Naive B cell (primary cell): ENCODE measurements at regions not wholly inside any gene's neighbourhood (a gene's known extent, or its start where the extent isn't known, plus 50 kb on each side); places are given as distances from the start of the nearest gene placed in this dataset.
A peak's percentile ranks its signal among the peaks of the same experiment; 100 is the strongest.
"Not testable (repeated sequence)": the region's sequence is repeated elsewhere in the genome, so short reads cannot be mapped to it uniquely, and the experiment has no call there.

Experiments
- ATAC-seq, 2 donors: fragments of 150-1000 bp; cut with Tn5 transposase; 2 replicates each; pipeline ENCODE4 v1.10.0; 2021; ENCODE audit warnings: low read depth in 2 of 2, mild to moderate bottlenecking in 2 of 2, moderate library complexity in 2 of 2
- DNase-seq: peaks from one replicate; pipeline ENCODE4 v3.0.0; 2022
- H3K27ac Mint-ChIP-seq, 6 donors: one replicate each; pipeline ENCODE4 v1.8.0; 2020 to 2022; ENCODE audit warnings: mild to moderate bottlenecking in 6 of 6, mixed read lengths in 6 of 6, moderate library complexity in 5 of 6, inconsistent platforms in 2 of 6
- H3K27me3 Mint-ChIP-seq, 3 donors: one replicate each; pipeline ENCODE4 v1.8.0; 2021 to 2022; ENCODE audit warnings: mixed read lengths in 3 of 3, mild to moderate bottlenecking in 1 of 3
- H3K36me3 Mint-ChIP-seq, 2 donors: one replicate each; pipeline ENCODE4 v1.8.0; 2020 to 2022; ENCODE audit warnings: mixed read lengths in 2 of 2, inconsistent platforms in 1 of 2, mild to moderate bottlenecking in 1 of 2
- H3K4me1 Mint-ChIP-seq, 3 donors: one replicate each; pipeline ENCODE4 v1.8.0; 2020 to 2022; ENCODE audit warnings: mixed read lengths in 3 of 3, inconsistent platforms in 1 of 3, mild to moderate bottlenecking in 1 of 3, moderate library complexity in 1 of 3
- H3K4me3 Mint-ChIP-seq, 8 donors: one replicate each; pipeline ENCODE4 v1.8.0; 2020 to 2022; ENCODE audit warnings: mild to moderate bottlenecking in 8 of 8, mixed read lengths in 8 of 8, moderate library complexity in 8 of 8, inconsistent platforms in 2 of 8
- H3K9me3 Mint-ChIP-seq, 7 donors: one replicate each; pipeline ENCODE4 v1.8.0; 2020 to 2022; ENCODE audit warnings: mixed read lengths in 7 of 7, mild to moderate bottlenecking in 5 of 7, inconsistent platforms in 2 of 7, moderate library complexity in 1 of 7

DNA sequence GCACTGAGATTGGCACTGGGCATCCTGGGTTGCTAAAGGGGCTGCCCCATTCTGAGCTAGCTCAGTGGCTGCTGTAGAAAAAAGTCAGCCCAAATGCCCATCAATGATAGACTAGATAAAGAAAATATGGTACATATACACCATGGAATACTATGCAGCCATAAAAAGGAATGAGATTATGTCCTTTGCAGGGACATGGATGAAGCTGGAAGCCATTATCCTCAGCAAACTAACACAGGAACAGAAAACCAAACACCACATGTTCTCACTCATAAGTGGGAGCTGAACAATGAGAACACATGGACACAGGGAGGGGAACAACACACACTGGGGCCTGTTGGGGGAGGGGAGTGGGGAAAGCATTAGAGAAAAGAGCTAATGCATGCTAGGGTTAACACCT, 185.3 kb upstream of the JUN start:
- Mint-ChIP-seq H3K4me1 (peaks cover 44 to 79% (median 60%) of the 10 kb centered on the region in 3 donors), H3K27ac (peak overlapping the region in 3 of 6 donors; percentile 95 to 100 (median 98)), H3K4me3 (peak overlapping the region in 3 of 8 donors; percentile 16 to 87 (median 75))
- not testable (repeated sequence) for H3K27me3 Mint-ChIP-seq, ATAC-seq, H3K9me3 Mint-ChIP-seq, H3K36me3 Mint-ChIP-seq, DNase-seq

DNA sequence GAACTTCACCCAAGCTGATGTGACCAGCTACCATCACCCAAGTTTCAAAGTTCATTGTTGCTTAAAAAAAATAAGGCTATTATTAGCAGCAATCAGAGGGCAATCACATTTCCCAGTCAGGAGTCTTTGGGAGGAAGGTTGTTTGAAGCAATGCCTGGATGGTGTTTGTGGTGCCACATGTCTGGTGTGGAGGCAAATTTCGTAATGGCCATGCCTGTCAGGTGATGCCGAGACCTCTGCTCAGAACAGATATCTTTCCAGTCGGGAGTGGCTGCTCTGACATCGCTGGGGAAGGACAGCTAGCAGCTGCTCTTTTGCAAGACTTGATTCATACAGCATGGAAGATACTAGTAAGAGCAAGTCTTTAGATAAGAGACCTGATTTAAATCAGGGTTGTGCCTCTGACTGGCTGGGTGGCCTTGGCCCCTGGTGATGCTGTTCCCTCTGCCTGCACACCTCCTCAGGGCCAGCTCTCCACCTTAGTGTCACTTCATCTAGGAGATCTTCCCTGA, 187.8 kb upstream of the JUN start:
- Mint-ChIP-seq H3K27ac (peak overlapping the region in 1 of 6 donors; percentile 5), H3K4me1 (peaks cover 23 to 63% (median 35%) of the 10 kb centered on the region in 3 donors), H3K27me3 (no peaks in the 10 kb centered on the region), H3K36me3 (no peaks in the 10 kb centered on the region), H3K9me3 (no peaks in the 10 kb centered on the region), H3K4me3 (no peak overlapping the region)
- no peak for ATAC-seq
- no peak for DNase-seq

DNA sequence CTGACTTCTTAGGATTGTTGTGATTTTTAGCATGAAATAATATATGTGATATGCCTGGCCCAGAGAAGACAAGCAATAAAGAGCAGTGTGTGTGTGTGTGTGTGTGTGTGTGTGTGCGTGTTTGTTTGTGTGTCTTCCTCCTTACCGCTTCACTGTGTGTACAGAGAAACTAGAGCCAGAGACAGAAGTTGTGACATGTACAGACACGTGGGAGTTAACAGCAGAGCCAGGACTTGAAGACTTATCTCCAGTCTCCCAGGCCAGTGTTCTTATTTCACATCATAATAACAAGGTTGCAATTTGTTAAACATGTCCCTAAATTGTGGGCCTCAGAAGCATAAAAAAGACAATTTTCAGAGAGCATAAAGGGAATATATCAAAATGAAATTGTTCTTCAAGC, 192.0 kb upstream of the JUN start:
- Mint-ChIP-seq H3K4me3 (no peak overlapping the region), H3K9me3 (no peaks in the 10 kb centered on the region), H3K36me3 (no peaks in the 10 kb centered on the region), H3K27me3 (no peaks in the 10 kb centered on the region), H3K27ac (no peak overlapping the region), H3K4me1 (peaks cover 25 to 49% (median 31%) of the 10 kb centered on the region in 3 donors)
- no peak for ATAC-seq
- DNase-seq = no peak

DNA sequence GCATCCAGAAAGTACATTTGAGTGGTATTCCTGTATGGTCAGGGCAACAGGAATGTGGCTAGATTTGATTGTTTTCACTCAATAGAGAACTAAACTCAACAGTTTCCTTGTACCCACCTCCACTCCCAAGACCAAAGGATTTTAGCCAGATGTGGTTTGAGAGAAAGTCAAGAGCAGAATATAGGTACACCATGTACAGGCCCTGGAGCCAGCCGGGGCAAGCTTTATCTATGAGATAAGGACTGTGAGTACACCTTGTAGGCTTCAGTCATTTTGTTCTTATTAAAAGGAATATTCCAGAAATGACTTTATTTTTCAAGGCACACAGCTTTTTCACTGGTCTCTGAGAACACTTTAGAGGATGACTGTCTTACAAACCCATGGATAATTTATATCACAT, 192.4 kb upstream of the JUN start:
- no peaks in the 10 kb centered on the region for H3K27me3 Mint-ChIP-seq
- no peak overlapping the region for H3K4me3 Mint-ChIP-seq
- H3K36me3 Mint-ChIP-seq = no peaks in the 10 kb centered on the region
- no peaks in the 10 kb centered on the region for H3K9me3 Mint-ChIP-seq
- no peak for DNase-seq
- H3K27ac Mint-ChIP-seq = peak overlapping the region in 1 of 6 donors; percentile 38
- no peak for ATAC-seq
- H3K4me1 Mint-ChIP-seq = peaks cover 25 to 47% (median 31%) of the 10 kb centered on the region in 3 donors

DNA sequence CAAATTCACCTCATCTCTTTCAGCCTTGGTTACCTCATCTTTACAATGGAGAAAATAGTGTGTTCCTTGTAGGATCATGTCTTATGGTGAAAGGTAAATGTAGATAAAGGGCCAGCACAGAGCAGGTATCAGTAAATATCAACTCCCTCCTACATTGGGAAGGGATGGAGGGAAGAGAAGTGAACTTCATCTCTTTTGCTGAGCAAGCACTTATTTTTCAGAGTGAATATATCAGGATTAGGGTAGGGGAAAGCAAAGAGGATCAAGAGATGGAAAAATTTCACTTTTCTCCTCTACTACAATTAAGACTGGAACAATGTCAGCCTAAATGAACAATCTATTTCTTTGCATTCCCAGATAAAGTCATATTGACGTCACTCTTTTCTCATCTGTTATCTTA, 193.8 kb upstream of the JUN start:
- Mint-ChIP-seq H3K4me1 (peaks cover 22 to 42% (median 25%) of the 10 kb centered on the region in 3 donors), H3K27me3 (no peaks in the 10 kb centered on the region), H3K27ac (no peak overlapping the region), H3K4me3 (no peak overlapping the region), H3K36me3 (no peaks in the 10 kb centered on the region), H3K9me3 (no peaks in the 10 kb centered on the region)
- ATAC-seq = no peak
- DNase-seq = no peak

DNA sequence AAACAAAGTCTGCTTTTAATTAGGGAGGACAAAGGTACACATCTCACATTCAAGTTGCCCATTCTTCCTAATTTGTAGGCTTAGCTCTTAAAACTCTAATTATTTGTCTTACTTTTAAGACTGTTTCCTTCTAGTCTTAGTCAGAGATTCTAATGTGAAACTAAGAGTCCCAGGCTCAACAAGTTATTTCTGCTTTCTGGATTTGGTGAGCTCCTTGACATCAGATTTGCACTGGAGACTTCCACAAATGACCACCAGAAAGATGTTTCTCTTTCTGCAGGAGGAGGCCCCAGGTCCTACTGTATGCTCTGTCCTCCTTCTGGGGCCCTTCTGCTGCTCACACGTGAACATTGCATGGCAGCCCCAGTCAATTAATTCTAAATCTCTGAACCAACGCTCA, 194.2 kb upstream of the JUN start:
- Mint-ChIP-seq H3K36me3 (no peaks in the 10 kb centered on the region), H3K9me3 (no peaks in the 10 kb centered on the region), H3K4me3 (no peak overlapping the region), H3K27ac (peak overlapping the region in 1 of 6 donors; percentile 14), H3K27me3 (no peaks in the 10 kb centered on the region), H3K4me1 (peaks cover 22 to 38% (median 22%) of the 10 kb centered on the region in 3 donors)
- DNase-seq = no peak
- ATAC-seq = no peak

DNA sequence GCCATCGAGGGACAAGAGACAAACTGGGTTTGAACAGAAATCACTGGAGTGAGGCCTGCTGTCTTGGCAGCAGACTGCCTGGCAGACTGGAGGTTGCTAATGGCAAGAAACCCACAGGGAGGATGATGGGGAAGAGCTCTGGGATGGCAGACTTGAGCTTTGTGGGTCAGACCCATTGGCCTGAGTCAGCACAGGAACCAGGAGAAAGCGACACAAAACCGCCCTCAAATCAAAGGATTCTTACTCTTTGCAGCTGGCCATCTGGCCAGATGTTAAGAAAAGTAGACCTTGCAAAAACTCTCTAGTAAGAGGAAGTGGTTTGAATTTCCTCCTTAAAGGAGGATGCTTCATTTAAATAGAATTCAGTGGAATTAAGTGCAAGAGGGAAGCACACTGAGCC, 195.2 kb upstream of the JUN start:
- DNase-seq (no peak), ATAC-seq (no peak)
- Mint-ChIP-seq H3K27ac (peak overlapping the region in 2 of 6 donors; percentile 39 to 60), H3K27me3 (no peaks in the 10 kb centered on the region), H3K4me3 (peak overlapping the region in 1 of 8 donors; percentile 63), H3K4me1 (peaks cover 19 to 36% (median 22%) of the 10 kb centered on the region in 3 donors), H3K9me3 (no peaks in the 10 kb centered on the region), H3K36me3 (no peaks in the 10 kb centered on the region)

DNA sequence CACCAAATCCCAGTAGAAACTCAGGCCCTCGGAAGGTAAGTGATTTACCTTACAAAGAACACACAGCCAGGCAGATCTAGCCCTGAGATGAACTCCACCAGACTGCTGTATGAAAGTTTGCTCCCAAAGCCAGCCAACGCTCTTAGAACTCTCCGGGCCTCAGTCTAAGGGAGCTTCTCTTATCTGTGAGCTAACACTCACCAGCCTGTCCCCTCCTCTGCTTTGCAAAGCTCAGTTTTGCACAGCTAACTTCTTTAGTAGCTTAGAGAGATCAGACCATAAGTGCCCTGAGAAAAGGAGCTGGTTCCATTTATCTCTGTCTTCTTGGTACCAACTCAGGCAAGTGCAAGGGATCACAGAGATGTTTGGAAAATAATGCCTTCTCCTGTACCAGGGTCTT, 195.8 kb upstream of the JUN start:
- DNase-seq (no peak), ATAC-seq (no peak)
- Mint-ChIP-seq H3K27ac (no peak overlapping the region), H3K4me1 (peaks cover 19 to 30% (median 22%) of the 10 kb centered on the region in 3 donors), H3K9me3 (no peaks in the 10 kb centered on the region), H3K36me3 (no peaks in the 10 kb centered on the region), H3K27me3 (no peaks in the 10 kb centered on the region), H3K4me3 (peak overlapping the region in 2 of 8 donors; percentile 42 to 63)

DNA sequence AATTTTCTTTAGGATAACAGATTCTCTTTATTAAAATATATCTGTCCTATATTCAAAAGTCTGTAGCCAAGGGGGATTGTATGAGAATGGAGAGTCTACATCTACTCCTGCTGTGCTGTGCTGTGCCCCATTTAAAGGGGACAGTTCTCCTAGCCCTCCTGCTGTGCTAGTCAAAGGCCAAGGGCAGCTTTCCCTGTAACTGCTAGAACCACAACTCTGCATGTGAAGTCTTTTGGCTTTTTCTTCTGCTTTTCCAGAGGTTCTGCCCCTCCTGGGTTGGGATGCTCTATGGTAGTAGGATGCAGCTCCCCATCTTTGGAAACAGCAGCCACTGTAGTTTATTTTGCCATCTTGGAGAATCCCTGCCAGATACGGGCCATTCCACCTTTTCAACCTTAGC, 197.5 kb upstream of the JUN start:
- Mint-ChIP-seq H3K36me3 (no peaks in the 10 kb centered on the region), H3K27ac (no peak overlapping the region), H3K4me3 (no peak overlapping the region), H3K27me3 (no peaks in the 10 kb centered on the region), H3K4me1 (peaks cover 23 to 26% (median 26%) of the 10 kb centered on the region in 3 donors), H3K9me3 (no peaks in the 10 kb centered on the region)
- ATAC-seq (no peak), DNase-seq (no peak)

DNA sequence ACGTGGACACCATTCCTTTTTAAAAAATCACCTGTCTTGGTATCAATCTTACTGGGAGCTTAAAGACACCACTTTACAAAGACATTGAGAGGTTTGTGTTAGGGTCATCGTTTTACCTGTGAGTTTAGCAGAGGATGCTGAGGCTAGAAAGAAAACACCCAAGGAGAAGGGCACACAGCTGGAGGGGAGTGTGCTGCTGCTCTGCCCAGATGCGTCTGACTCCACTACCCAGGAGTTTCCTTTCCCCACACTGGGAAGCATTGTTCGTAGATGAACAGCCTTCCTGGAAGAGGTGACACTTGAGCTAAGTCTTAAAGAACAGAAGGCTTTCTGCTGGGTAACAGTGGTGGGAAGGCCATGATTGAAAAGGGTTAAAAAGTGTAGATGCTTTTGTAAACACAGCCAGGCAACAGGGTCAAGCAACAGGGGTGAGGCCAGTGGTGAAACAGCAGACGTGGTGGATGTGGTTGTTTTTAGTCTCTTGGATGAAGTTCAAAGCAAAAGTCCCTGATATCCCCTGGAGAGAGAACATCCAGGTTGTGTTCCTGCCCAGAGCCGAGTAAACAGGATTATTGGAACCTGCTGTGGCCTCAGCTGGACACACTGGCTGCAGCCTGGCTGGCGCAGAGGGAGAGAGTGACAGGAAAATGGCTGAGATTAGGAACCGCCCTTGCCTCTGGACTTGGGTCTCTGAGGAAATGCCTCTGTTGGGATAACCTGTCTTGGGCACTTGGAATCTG, 198.6 kb upstream of the JUN start:
- no peak for ATAC-seq
- no peak overlapping the region for H3K4me3 Mint-ChIP-seq
- H3K27ac Mint-ChIP-seq = peak overlapping the region in 1 of 6 donors; percentile 28

DNA sequence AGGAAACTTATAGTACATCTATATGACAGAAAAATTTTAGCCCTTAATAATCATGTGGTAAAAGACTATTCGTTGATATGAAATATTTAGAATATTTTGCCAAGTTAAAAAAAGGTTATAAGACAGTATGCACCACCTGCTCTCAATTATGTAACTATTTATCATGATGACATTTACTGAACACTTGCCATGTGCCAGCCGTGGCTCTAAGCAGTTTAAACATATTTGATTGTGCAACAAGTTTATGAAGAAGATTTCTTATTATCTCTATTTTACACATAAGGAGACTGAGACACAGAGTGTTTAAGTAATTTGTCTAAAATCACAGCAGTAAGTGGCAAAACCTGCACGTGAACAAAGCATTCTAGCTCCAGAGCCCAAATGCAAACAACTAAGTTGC, 199.3 kb upstream of the JUN start:
- Mint-ChIP-seq H3K4me3 (no peak overlapping the region), H3K27ac (no peak overlapping the region), H3K27me3 (no peaks in the 10 kb centered on the region), H3K36me3 (no peaks in the 10 kb centered on the region), H3K9me3 (no peaks in the 10 kb centered on the region), H3K4me1 (peaks cover 32 to 37% (median 36%) of the 10 kb centered on the region in 3 donors)
- DNase-seq (no peak), ATAC-seq (no peak)

More for the DNA sequence above, 198.6 kb upstream of the JUN start:
- peaks cover 31 to 34% (median 33%) of the 10 kb centered on the region in 3 donors for H3K4me1 Mint-ChIP-seq
- no peaks in the 10 kb centered on the region for H3K36me3 Mint-ChIP-seq
- DNase-seq = no peak
- H3K9me3 Mint-ChIP-seq = no peaks in the 10 kb centered on the region
- no peaks in the 10 kb centered on the region for H3K27me3 Mint-ChIP-seq

DNA sequence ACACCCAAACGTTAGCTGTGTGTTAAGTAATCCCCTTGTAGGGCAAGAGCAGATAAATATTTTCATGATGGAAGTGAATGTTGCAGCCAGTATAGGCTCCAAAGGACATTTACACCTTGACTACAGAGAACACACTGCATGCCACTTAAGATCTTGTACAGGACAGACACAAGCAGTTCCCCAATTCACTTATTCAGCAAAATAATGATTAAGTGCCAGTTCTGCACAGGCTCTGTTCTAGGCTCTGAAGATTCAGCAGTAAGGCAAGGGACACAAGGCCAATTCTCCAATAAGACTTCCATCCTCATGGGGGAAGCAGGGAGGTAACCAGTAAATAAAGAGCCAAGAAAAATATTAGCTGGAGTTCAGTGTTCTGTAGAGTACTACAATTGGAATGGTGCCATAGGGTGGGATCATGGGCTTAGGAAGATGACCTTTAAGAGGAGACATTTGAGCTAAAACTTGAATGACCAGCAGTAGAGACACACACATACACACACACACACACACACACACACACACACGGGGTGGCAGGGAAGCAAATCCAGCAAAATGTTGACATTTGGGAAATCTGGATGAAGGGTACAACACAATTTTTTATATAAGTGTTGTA, 199.9 kb upstream of the JUN start:
- DNase-seq (no peak), ATAC-seq (no peak)
- Mint-ChIP-seq H3K4me1 (peaks cover 29 to 35% (median 33%) of the 10 kb centered on the region in 3 donors), H3K4me3 (no peak overlapping the region), H3K36me3 (no peaks in the 10 kb centered on the region), H3K27me3 (no peaks in the 10 kb centered on the region), H3K9me3 (peaks cover 0 to 1% (median 0%) of the 10 kb centered on the region in 7 donors), H3K27ac (no peak overlapping the region)

DNA sequence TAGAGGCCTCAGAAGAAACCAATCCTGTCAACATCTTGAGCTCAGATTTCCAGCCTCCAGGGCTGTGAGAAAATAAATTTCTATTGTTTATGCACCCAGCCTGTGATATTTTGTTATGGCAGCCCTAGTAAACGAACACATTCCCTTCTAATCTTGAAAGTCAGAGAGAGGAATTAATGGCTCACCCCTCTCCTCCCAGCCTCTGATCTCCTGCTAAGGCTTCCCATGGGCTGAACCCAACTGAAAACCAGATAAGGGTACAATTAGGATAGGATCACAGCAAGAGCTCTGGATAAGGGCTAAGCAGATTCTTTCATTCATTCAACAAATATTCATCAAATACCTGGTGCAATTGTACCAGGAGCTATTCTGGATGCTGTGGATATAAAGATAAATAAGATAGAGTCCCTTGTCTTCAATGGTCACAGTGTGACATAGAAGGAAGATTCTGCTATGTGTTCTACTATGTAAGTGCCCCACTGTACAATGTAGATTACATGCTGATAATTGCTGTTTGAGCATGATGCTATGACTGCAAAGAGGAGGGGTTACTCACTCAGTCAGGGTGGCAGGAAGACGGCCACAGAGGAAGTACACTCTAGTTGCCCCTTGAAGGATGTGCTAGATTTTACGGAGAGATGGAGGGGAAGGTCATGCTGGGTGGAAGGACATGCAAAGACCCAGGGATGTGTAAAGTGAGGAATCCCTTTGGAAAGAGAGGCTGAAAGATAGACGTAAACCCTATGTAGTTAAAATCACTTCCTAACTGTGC, 203.3 kb upstream of the JUN start:
- Mint-ChIP-seq H3K27me3 (no peaks in the 10 kb centered on the region), H3K4me3 (peak overlapping the region in 5 of 8 donors; percentile 0 to 65 (median 42)), H3K4me1 (peaks cover 33 to 34% (median 33%) of the 10 kb centered on the region in 3 donors), H3K9me3 (peaks cover 0 to 4% (median 0%) of the 10 kb centered on the region in 7 donors), H3K36me3 (no peaks in the 10 kb centered on the region), H3K27ac (peak overlapping the region; percentile 19 to 83 (median 52))
- ATAC-seq (peak; percentile 73 to 91), DNase-seq (peak; percentile 15)
